ES-I3 (cell line): ENCODE measurements at regions not wholly inside any gene's neighbourhood (a gene's known extent, or its start where the extent isn't known, plus 50 kb on each side); places are given as distances from the start of the nearest gene placed in this dataset.
"Not testable (repeated sequence)": the region's sequence is repeated elsewhere in the genome, so short reads cannot be mapped to it uniquely, and the experiment has no call there.

Source experiments
- H3K36me3 ChIP-seq: 2 replicates; pipeline ENCODE4 v1.6.1; 2013; ENCODE audit warnings: mild to moderate bottlenecking, low read length, control low read depth, moderate library complexity; ENCODE audit not compliant: insufficient read depth
- H3K4me1 ChIP-seq: 2 replicates; pipeline ENCODE4 v1.6.1; 2013; ENCODE audit warnings: mild to moderate bottlenecking, control low read depth, low read length; ENCODE audit not compliant: insufficient read depth
- H3K9ac ChIP-seq: 2 replicates; pipeline ENCODE4 v1.6.1; 2013; ENCODE audit warnings: low read depth, mild to moderate bottlenecking, low read length, moderate library complexity
- H3K9me3 ChIP-seq: 2 replicates; pipeline ENCODE4 v1.6.1; 2013; ENCODE audit warnings: mild to moderate bottlenecking, low read length, moderate library complexity; ENCODE audit not compliant: control insufficient read depth, insufficient read depth

DNA sequence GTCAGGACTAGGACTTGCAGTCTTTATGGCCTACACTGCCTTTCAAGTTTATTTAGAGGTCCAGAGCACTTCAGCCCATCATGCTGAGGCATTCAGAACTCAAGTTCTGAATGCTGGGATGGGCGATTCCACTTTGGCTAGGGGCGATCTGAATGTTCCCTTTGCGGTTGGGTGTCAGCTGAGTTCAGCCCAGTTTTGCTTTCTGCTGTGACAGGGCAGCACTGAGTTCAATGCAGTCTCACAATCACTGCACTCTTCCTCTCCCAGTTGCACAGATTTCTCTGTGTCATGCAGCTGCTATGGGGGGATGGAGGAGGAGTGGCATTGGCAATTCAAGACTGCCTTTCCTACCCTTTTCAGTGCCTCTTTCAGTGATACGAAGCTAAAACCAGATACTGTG is 1232.0 kb upstream of the FAM98A start:
- H3K9me3 ChIP-seq: no peaks in the 10 kb centered on the region
- H3K36me3 ChIP-seq: no peaks in the 10 kb centered on the region
- H3K4me1 ChIP-seq: no peaks in the 10 kb centered on the region; the same call in 1 of the 2 replicates
- H3K9ac ChIP-seq: no peak overlapping the region

DNA sequence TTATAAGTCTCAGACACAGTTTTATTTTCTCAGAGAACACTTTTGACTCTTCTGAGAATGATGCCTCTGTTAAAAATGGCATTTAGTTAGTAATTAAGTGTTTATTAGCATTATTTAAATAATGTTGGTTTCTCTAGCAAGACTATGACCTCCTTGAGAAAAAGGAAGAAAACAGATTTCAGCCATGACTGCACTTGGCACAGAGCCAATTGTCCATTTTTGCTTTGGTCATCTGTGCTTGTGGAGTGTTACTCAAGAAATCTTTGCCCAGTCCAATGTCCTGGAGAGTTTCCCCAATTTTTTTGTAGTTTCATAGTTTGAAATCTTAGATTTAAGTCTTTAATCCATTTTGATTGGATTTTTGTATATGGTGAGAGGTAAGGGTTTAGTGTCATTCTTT is 1229.4 kb upstream of the FAM98A start:
- H3K4me1 ChIP-seq: no peaks in the 10 kb centered on the region; the same call in 1 of the 2 replicates
- no peaks in the 10 kb centered on the region for H3K36me3 ChIP-seq
- H3K9ac ChIP-seq: no peak overlapping the region
- H3K9me3 ChIP-seq: no peaks in the 10 kb centered on the region

DNA sequence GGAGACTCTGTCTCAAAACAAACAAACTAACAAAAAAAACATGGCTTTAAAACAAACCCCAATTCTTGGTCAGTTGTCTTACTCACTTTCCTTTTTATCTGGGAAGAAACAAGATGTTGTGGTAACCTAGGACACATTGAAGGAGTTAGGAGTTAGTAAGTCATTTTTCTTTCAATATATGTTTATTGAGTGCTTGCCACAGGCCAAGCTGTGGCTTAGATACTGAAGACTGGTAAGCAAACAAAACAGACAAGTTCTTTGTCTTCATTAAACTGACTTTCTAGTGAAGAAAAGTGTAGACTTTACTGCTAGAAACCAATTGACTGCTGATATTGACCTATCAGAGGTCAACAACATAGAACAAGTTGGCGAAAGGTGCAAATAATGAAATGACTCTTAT is 1228.3 kb upstream of the FAM98A start:
- Histone ChIP-seq H3K9ac (no peak overlapping the region), H3K9me3 (no peaks in the 10 kb centered on the region), H3K36me3 (no peaks in the 10 kb centered on the region), H3K4me1 (no peaks in the 10 kb centered on the region; the same call in 1 of the 2 replicates)

DNA sequence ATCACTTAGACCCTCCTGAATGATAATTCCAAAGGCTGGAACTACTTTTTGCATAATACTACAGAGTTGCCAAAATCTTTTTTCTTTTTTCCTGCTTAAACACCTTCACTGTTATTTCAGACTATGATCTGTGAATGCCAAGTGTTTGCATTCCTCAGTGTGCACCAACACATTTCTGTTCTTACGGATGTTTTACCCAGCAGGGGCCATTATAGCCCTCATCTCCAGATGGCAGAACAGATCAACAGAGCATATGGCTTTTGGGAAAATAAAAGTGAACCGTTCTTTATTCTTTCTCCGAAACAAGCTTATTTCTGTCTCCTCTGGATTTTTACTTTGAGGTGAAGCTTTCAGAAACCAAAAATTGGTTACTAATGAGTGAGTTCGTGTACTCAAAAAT is 1226.6 kb upstream of the FAM98A start:
- H3K4me1 ChIP-seq: no peaks in the 10 kb centered on the region
- H3K9me3 ChIP-seq: no peaks in the 10 kb centered on the region
- no peaks in the 10 kb centered on the region for H3K36me3 ChIP-seq
- no peak overlapping the region for H3K9ac ChIP-seq

DNA sequence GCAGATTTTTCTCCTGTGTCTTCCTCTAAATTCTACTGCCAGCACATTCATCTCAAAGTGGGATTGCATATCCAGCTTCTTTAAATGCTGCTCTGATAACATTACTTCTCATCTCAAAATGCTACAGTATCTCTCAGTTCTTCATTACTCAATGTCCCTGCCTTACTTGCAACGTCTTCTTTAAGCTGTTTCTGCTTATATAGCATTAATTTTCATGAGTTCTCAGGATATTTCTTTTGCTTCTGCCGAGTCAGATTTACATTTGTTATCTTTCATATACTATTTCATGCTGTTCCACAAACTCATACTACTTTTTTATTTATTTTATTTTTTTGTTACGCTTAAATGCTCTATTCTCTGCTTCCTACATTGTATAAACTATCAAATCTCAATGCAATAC is 1223.5 kb upstream of the FAM98A start:
- Histone ChIP-seq H3K4me1 (no peaks in the 10 kb centered on the region), H3K9ac (no peak overlapping the region), H3K9me3 (no peaks in the 10 kb centered on the region), H3K36me3 (no peaks in the 10 kb centered on the region)

DNA sequence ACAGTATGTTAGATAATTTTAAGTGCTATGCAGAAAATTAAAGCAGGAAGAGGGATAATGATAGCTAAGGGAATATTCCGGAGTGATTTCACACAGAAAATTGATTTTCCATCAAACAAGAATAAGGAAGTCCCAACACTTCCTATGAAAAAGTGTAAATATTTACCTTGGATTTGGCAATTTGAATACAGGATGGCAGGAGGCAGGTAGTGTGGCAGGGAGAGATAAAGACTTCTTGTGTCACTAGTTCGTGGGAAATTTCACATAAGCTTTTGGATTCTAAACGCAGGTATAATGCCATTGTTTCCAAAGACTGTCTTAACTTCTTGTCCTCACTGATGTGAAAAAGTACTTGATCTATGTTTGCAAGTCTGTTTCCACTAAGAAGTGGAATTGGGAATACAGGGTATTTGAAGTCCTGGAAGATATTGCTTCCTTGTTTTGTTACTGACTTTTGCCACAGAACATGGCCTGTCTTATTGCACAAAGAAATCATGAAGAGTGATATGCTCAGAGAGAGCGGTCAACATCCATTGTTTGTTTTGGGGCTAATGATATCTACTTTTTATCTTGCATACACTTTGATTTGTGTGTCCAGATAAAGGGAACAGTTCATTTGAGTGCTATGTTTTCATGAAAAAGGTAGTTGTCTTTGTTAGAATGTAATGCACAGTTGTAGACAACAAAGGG is 1216.1 kb upstream of the FAM98A start:
- no peak overlapping the region for H3K9ac ChIP-seq
- no peaks in the 10 kb centered on the region for H3K9me3 ChIP-seq
- no peaks in the 10 kb centered on the region for H3K36me3 ChIP-seq
- no peaks in the 10 kb centered on the region for H3K4me1 ChIP-seq

DNA sequence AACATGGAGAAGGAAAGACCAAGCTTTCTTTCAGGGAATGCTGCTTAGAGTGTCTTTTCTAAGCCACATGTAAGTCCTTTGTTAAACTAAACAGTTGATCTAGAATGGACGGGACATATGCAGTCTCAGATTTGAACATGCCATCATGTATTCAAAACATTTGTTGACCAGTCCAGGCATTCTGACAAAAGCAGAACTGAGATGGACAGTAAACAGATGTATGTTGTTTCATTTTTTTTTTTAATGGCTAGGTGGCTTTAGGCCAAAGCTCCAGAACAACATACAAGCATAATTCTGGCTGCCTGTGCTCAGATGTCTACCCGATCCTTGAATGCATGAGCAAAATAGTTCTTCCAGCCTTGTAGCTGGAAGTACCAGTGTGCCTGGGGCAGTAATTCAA is 1211.4 kb upstream of the FAM98A start:
- H3K4me1 ChIP-seq: 0 out of 2 replicates have a peak, but pooled peaks cover 6% of the 10 kb centered on the region
- no peak overlapping the region for H3K9ac ChIP-seq
- no peaks in the 10 kb centered on the region for H3K9me3 ChIP-seq
- H3K36me3 ChIP-seq: no peaks in the 10 kb centered on the region

DNA sequence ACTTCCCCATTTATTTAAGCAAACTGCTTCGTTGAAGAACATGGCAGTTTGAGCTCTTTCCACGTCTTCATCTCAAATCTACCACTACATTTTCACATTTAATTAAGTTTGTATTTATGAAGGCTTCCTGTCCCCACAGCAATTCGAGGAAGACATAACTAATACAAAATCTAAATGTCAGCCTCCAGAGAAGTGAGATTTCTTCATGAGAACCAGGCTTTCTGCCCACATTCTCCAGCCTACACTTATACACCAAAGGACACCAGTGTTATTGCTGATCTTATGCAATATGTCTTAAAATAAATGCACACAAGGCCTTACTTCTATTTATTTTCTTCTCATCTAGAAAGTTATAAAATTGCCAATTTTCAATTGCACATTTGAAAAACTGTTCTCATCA is 1209.3 kb upstream of the FAM98A start:
- H3K36me3 ChIP-seq: no peaks in the 10 kb centered on the region
- H3K4me1 ChIP-seq: 0 out of 2 replicates have a peak, but pooled peaks cover 6% of the 10 kb centered on the region
- no peak overlapping the region for H3K9ac ChIP-seq
- H3K9me3 ChIP-seq: no peaks in the 10 kb centered on the region

DNA sequence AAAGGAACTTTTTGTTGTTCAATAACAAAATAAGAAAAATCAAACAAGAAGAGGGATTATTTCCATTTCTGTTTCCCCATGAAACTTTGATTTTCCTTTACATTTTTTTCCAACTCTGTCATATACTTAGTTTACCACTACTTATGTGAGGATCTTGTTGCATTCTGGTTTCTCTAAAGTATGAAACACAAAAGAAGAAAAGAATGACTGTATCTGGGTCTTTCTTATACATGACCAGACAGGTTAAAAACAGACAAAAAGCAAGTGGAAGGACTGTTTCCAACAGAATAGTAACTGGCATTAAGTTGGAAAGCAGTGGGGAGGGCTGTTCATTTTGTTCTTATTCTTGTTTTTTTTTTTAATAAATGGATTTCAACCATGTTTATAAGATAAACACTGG is 1207.8 kb upstream of the FAM98A start:
- H3K9me3 ChIP-seq: no peaks in the 10 kb centered on the region

DNA sequence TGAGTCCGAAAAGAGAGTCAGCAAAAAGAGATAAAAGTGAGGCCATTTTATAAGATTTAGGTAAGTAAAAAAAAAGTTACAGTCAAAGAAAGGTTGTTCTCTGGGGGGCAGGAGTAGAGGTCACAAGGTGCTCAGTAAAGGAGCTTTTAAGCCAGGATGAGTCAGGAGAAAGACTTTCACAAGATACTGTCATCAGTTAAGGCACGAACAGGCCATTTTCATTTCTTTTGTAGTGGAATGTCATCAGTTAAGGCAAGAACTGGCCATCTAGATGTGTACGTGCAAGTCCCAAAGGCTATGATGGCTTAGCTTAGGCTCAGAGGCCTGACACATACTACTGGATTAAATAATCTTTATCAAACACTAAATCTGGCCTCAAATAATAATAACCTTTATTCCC is 1207.3 kb upstream of the FAM98A start:
- Histone ChIP-seq H3K4me1 (0 out of 2 replicates have a peak, but pooled peaks cover 6% of the 10 kb centered on the region), H3K36me3 (no peaks in the 10 kb centered on the region), H3K9me3 (no peaks in the 10 kb centered on the region), H3K9ac (no peak overlapping the region)

More for the DNA sequence above, 1207.8 kb upstream of the FAM98A start:
- H3K4me1 ChIP-seq: 0 out of 2 replicates have a peak, but pooled peaks cover 6% of the 10 kb centered on the region
- no peaks in the 10 kb centered on the region for H3K36me3 ChIP-seq
- no peak overlapping the region for H3K9ac ChIP-seq

DNA sequence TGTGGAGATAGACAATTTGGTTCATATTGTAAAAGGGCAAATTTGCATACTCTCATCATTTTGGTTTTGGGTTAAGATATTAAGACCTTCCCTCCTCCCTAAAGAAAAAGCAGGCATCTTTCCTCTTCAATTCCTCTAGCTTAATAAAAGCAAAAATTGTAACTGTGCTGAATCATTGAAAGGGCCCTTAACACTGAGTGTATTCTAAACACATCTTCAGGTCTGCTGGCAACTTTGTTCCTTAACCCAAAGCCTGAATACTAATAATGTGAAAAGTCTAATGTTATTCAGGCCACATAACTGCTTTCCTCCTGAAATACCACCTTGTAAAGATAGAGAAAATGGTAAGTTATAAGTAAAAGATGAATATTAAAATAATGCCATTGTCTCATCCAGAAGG is 1200.5 kb upstream of the FAM98A start:
- no peaks in the 10 kb centered on the region for H3K36me3 ChIP-seq
- H3K9ac ChIP-seq: no peak overlapping the region
- no peaks in the 10 kb centered on the region for H3K9me3 ChIP-seq
- H3K4me1 ChIP-seq: 0 out of 2 replicates have a peak, but pooled peaks cover 4% of the 10 kb centered on the region

DNA sequence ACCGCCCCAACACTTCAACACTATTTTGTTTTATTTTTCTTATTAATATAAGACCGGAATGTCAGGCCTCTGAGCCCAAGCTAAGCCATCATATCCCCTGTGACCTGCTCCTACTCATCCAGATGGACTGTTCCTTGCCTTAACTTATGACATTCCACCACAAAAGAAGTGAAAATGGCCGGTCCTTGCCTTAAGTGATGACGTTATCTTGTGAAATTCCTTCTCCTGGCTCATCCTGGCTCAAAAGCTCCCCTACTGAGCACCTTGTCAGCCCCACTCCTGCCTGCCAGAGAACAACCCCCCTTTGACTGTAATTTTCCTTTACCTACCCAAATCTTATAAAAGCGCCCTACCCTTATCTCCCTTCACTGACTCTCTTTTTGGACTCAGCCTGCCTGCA is 1196.5 kb upstream of the FAM98A start:
- not testable (repeated sequence) for H3K36me3 ChIP-seq, H3K9ac ChIP-seq, H3K9me3 ChIP-seq, H3K4me1 ChIP-seq

DNA sequence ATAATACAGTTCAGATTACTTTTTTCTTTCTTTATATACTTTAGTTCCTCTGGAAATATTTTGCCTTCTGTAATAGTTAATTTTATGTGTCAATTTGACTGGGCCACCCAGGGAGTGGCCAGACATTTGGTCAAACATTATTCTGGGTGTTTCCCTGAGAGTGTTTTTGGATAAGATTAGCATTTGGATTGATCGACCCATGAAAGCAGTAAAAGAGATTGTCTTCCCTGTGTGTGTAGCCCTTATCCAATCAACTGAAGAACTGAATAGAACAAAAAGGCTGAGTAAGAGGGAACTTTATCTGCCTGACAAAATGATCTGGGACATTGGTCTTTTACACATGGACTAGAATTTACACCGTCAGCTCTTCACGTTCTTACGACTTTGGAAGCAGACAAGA is 1190.1 kb upstream of the FAM98A start:
- Histone ChIP-seq H3K36me3 (no peaks in the 10 kb centered on the region), H3K9ac (no peak overlapping the region), H3K4me1 (no peaks in the 10 kb centered on the region), H3K9me3 (no peaks in the 10 kb centered on the region)

DNA sequence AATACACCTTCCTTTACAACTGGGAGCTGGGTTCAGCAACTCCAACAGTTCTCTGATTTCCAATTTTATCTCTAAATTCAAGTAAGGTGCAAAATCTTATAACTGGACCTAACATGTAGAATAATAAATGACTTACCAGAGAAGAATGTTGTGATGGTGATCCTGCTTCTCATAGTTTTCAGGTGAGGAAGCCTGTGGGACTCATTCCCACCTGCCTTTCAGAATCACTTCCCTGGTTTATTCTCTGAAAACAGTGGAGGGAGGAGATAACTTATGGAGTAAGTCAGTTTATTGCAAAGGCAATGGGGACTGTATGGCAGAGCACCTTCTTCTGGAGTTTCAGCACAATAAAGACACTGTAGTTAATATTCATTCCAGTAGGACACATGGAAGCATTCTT is 1188.2 kb upstream of the FAM98A start:
- H3K9me3 ChIP-seq: no peaks in the 10 kb centered on the region
- no peaks in the 10 kb centered on the region for H3K36me3 ChIP-seq
- no peaks in the 10 kb centered on the region for H3K4me1 ChIP-seq
- H3K9ac ChIP-seq: no peak overlapping the region

DNA sequence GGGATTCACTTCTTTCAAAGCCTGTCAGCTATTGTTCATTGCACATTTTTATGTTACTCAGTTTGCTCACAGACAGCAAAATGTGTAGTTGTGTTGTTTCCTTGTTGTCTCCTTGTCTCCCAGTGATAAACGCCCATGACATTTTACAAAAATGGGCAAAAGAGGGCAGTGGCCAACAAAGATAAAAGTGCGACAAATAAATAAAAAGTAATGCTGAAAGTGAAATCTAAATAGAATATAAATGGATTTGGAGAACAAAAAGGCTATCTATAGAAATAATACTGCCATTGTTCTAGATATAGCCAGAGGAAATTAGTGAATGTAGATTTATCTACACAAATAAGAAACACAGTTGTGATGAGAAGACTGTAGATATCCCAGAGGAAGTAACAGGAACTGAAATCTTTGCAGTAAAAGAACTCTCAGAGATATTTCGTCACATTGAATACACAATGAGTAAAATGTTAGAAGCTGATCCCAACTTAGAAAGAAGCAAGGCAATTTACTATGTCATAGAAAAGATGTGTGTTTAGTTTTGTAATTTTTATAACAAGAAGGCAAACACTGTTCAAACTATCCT is 1186.2 kb upstream of the FAM98A start:
- Histone ChIP-seq H3K9me3 (no peaks in the 10 kb centered on the region), H3K4me1 (no peaks in the 10 kb centered on the region), H3K36me3 (no peaks in the 10 kb centered on the region), H3K9ac (no peak overlapping the region)
